Naive B cell (primary cell): ENCODE measurements at regions not wholly inside any gene's neighbourhood (a gene's known extent, or its start where the extent isn't known, plus 50 kb on each side); places are given as distances from the start of the nearest gene placed in this dataset.

ENCODE experiments used
- ATAC-seq, 2 donors: fragments of 150-1000 bp; cut with Tn5 transposase; 2 replicates each; pipeline ENCODE4 v1.10.0; 2021; ENCODE audit warnings: low read depth in 2 of 2, mild to moderate bottlenecking in 2 of 2, moderate library complexity in 2 of 2
- DNase-seq: peaks from one replicate; pipeline ENCODE4 v3.0.0; 2022
- H3K27ac Mint-ChIP-seq, 6 donors: one replicate each; pipeline ENCODE4 v1.8.0; 2020 to 2022; ENCODE audit warnings: mild to moderate bottlenecking in 6 of 6, mixed read lengths in 6 of 6, moderate library complexity in 5 of 6, inconsistent platforms in 2 of 6
- H3K27me3 Mint-ChIP-seq, 3 donors: one replicate each; pipeline ENCODE4 v1.8.0; 2021 to 2022; ENCODE audit warnings: mixed read lengths in 3 of 3, mild to moderate bottlenecking in 1 of 3
- H3K36me3 Mint-ChIP-seq, 2 donors: one replicate each; pipeline ENCODE4 v1.8.0; 2020 to 2022; ENCODE audit warnings: mixed read lengths in 2 of 2, inconsistent platforms in 1 of 2, mild to moderate bottlenecking in 1 of 2
- H3K4me1 Mint-ChIP-seq, 3 donors: one replicate each; pipeline ENCODE4 v1.8.0; 2020 to 2022; ENCODE audit warnings: mixed read lengths in 3 of 3, inconsistent platforms in 1 of 3, mild to moderate bottlenecking in 1 of 3, moderate library complexity in 1 of 3
- H3K4me3 Mint-ChIP-seq, 8 donors: one replicate each; pipeline ENCODE4 v1.8.0; 2020 to 2022; ENCODE audit warnings: mild to moderate bottlenecking in 8 of 8, mixed read lengths in 8 of 8, moderate library complexity in 8 of 8, inconsistent platforms in 2 of 8
- H3K9me3 Mint-ChIP-seq, 7 donors: one replicate each; pipeline ENCODE4 v1.8.0; 2020 to 2022; ENCODE audit warnings: mixed read lengths in 7 of 7, mild to moderate bottlenecking in 5 of 7, inconsistent platforms in 2 of 7, moderate library complexity in 1 of 7

DNA sequence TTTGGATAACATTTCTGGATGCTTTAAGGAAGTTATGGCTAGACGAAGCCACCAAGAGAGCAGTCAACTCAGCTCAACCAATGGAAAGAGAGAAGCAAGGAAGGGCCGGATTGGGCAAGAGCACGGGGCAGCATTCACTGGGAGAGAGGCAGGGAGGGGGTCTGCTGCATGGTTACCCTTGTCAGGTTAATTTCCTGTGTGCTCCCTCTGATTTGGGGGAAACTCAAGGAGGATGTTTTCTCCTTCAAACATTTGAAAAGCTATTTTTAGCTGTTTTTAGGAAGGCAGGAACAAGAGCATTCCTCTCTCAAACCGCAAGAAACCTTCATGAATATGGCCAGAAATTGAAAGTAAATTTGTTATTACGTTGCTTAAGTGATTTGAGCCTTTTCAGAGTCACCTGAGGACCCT is 118.5 kb upstream of the ZFHX3 start:
- ATAC-seq (no peak), DNase-seq (no peak)
- no peaks in the 10 kb centered on the region for H3K9me3 Mint-ChIP-seq
- peak overlapping the region; percentile 12 to 83 (median 25) for H3K4me3 Mint-ChIP-seq
- H3K36me3 Mint-ChIP-seq: no peaks in the 10 kb centered on the region
- H3K27me3 Mint-ChIP-seq: peaks cover 0 to 11% (median 4%) of the 10 kb centered on the region in 3 donors
- peak overlapping the region in 1 of 6 donors; percentile 18 for H3K27ac Mint-ChIP-seq
- peaks cover 7 to 15% (median 12%) of the 10 kb centered on the region in 3 donors for H3K4me1 Mint-ChIP-seq

DNA sequence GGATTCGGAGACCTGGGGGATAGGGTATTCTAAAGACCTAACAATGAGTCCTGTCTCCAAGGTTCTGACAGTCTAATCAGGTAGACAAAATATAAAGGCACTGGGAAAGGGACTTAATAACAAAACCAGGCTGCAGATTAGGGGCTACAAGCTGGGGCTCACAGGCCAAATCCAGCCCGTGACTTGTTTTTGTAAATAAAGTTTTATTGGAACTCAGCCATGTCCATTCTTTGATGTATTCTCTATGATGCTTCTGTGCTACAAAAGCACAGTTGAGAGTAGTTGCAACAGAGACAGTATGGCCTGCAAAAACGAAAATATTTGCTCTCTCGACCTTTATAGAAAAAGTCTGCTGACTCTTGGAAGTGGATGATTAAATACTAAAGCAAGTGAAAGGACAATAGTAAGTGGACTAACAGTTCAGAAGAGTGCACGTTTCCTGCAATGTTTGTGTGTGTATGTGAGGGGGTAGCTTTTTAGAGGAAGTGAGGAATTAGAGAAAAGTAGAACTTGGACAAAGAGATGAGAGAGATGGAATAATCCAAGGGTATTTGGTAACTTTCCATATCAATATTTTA is 115.4 kb upstream of the ZFHX3 start:
- Mint-ChIP-seq H3K4me3 (no peak overlapping the region), H3K9me3 (no peaks in the 10 kb centered on the region), H3K36me3 (no peaks in the 10 kb centered on the region), H3K27me3 (peaks cover 0 to 3% (median 0%) of the 10 kb centered on the region in 3 donors), H3K27ac (no peak overlapping the region), H3K4me1 (peaks cover 7 to 15% (median 12%) of the 10 kb centered on the region in 3 donors)
- no peak for DNase-seq
- no peak for ATAC-seq

DNA sequence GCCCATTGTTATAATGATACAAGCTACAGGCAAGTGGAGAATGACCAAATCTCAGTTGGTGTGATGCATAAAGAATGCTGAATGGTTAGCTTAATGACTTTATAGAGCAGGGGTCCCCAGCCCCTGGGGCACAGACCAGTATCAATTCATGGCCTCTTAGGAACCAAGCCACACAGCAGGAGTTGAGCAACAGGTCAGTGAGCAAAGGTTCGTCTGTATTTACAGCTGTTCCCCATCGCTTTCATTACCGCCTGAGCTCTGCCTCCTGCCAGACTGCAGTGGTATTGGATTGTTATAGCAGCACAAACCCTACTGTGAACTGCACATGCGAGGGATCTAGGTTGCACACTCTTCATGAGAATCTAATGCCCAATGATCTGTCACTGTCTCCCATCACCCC is 114.0 kb upstream of the ZFHX3 start:
- H3K27me3 Mint-ChIP-seq: no peaks in the 10 kb centered on the region
- DNase-seq (no peak), ATAC-seq (no peak)
- H3K4me3 Mint-ChIP-seq: no peak overlapping the region
- H3K4me1 Mint-ChIP-seq: peaks cover 7 to 12% (median 10%) of the 10 kb centered on the region in 3 donors
- no peaks in the 10 kb centered on the region for H3K9me3 Mint-ChIP-seq
- no peaks in the 10 kb centered on the region for H3K36me3 Mint-ChIP-seq
- no peak overlapping the region for H3K27ac Mint-ChIP-seq

DNA sequence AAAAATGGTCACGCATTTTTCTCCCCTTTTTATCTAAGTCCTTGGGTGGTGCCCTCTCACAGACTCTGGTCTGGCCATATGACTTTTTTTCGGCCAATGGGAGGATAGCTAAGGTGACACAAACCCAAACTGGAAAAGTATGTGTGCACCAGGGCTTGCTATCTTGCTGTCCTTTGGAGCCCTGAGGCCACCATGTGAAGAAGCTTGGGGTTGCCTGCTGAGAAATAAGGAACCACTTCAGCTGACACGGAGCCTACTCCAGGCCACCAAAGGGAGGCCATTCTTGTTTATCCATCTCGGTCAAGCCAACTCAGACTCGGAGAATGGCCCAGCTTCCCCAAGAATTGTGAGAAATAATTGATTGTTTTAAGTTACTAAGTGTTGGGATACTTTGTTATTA is 111.4 kb upstream of the ZFHX3 start:
- DNase-seq: no peak
- Mint-ChIP-seq H3K27me3 (no peaks in the 10 kb centered on the region), H3K27ac (no peak overlapping the region), H3K4me1 (peaks cover 5 to 6% (median 6%) of the 10 kb centered on the region in 3 donors), H3K9me3 (no peaks in the 10 kb centered on the region), H3K36me3 (no peaks in the 10 kb centered on the region), H3K4me3 (no peak overlapping the region)
- ATAC-seq: no peak

DNA sequence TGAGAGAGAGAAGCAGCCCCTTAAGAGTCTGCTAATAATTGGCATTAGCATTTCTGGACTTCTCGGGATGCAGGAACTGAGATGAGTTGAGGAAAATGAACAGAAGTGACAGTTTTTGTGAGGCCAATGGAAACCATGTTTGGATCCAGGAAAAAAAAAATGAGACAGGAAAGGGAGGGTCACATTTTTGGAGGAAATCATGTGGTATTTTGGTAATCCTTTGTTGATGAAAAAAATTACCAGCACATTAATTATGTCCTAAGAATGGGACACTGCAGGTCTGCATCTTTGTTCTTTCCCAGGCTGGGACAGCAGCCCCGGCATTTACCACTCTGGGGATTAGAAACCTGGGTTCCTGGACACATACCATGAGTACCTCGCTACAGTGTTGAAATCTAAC is 109.9 kb upstream of the ZFHX3 start:
- Mint-ChIP-seq H3K9me3 (no peaks in the 10 kb centered on the region), H3K27ac (no peak overlapping the region), H3K4me1 (peaks cover 10 to 18% (median 12%) of the 10 kb centered on the region in 3 donors), H3K36me3 (no peaks in the 10 kb centered on the region), H3K27me3 (peaks cover 0 to under 1% (median 0%) of the 10 kb centered on the region in 3 donors), H3K4me3 (no peak overlapping the region)
- ATAC-seq (no peak), DNase-seq (no peak)

DNA sequence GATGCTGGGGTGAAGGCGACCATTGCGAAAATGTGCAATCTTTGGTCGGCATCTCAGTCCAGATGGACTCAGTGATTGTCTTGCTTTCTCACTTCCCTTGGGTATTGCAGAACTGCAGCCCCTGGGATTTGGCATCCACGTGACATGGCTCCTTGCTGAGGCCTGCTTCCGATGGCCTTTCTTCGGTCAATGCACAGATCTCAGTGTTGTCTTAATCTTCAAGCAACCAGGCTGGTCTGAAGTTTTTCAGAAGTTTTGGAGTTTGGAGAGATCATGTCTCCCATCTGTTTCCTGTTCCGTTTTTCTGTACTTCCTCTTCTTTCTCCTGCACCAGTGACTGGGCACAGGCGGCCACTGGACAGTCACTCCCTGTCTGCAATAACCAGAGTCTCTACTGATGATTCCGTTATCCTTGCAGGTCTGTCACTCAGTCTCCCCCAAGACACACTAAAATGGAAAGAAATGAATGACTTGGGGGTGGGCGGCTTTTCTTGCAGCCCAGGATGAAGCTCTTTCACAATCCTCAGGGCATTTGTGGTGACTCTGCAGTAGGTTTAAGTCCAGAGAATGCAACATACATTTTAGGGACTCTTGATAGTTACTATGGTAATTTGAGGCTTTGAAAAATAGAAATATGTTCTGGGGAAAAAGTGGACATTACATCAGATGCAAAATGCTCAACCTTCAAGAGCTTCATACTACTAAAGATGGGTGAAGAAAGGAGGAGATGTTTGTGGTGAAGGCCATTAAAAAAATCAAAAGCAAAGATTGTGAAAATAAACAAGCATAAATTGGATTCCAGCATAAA is 106.3 kb upstream of the ZFHX3 start:
- H3K27me3 Mint-ChIP-seq: peaks cover 0 to 26% (median 11%) of the 10 kb centered on the region in 3 donors

DNA sequence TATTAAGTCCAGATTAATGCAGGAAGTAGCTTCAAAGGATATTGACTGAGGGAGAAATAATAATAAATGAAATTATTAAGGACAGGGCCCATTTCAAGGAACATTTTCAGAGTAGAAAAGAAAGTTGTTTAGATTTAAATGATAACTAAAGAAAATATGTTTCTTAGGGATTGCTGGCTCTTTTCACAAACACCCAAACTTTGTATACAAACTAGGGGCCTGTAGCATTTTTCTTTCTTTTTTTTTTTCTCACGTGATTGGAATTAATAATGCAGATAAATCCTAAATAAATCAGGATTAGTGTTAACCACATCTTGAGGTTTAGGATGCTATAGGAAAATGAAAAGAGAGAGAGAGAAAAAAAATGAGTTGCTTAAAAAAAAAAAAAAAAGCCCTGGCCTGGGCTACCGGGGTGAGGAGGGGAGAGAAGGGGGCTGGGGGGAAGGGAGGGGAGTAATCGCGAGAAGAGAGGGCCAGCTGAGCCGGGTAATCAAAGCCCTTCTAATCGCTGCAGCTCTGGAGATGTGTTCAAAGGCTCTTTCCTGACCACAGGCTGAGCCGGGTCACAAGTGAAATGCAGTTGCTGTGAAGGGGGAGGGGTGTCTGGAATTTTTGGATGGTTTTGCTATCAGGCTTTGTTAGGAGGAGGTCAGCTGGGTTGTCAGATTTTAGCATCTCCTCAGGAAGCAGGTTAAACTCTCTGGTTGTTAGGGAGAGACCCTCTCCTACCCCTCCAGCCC is 104.6 kb upstream of the ZFHX3 start:
- no peaks in the 10 kb centered on the region for H3K36me3 Mint-ChIP-seq
- H3K27ac Mint-ChIP-seq: no peak overlapping the region
- H3K27me3 Mint-ChIP-seq: peaks cover 0 to 26% (median 11%) of the 10 kb centered on the region in 3 donors

More for the DNA sequence above, 106.3 kb upstream of the ZFHX3 start:
- no peaks in the 10 kb centered on the region for H3K9me3 Mint-ChIP-seq
- ATAC-seq (peak; percentile 49 to 50), DNase-seq (peak; percentile 6)
- H3K4me3 Mint-ChIP-seq: peak overlapping the region in 5 of 8 donors; percentile 37 to 66 (median 49)
- H3K4me1 Mint-ChIP-seq: peaks cover 10 to 23% (median 20%) of the 10 kb centered on the region in 3 donors
- peak overlapping the region in 1 of 6 donors; percentile 21 for H3K27ac Mint-ChIP-seq
- no peaks in the 10 kb centered on the region for H3K36me3 Mint-ChIP-seq

DNA sequence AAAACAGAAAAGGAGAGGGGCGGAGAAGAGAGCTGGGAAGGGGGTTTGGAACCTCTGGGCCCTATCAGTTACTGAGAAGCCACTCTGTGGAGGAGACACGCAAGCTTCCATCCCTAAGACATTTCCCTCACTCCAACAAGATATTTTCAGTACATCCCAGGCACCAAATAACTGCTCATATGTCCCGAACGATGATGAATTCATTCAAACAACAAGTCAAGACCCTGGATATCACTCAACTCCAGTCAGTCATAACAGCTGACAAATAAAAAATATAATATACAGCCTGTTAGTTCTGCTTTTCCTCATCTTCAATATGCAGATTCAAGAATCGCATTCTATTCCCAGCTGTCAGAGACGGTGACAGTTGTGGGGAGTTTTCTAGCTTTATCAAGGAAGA is 104.0 kb upstream of the ZFHX3 start:
- Mint-ChIP-seq H3K4me1 (peaks cover 10 to 23% (median 20%) of the 10 kb centered on the region in 3 donors), H3K9me3 (no peaks in the 10 kb centered on the region), H3K4me3 (peak overlapping the region in 1 of 8 donors; percentile 45), H3K36me3 (no peaks in the 10 kb centered on the region), H3K27me3 (peaks cover 0 to 26% (median 11%) of the 10 kb centered on the region in 3 donors), H3K27ac (no peak overlapping the region)
- ATAC-seq (no peak), DNase-seq (no peak)

More for the DNA sequence above, 104.6 kb upstream of the ZFHX3 start:
- Mint-ChIP-seq H3K9me3 (no peaks in the 10 kb centered on the region), H3K4me1 (peaks cover 10 to 23% (median 20%) of the 10 kb centered on the region in 3 donors), H3K4me3 (peak overlapping the region in 2 of 8 donors; percentile 35 to 45)
- DNase-seq (no peak), ATAC-seq (no peak)

DNA sequence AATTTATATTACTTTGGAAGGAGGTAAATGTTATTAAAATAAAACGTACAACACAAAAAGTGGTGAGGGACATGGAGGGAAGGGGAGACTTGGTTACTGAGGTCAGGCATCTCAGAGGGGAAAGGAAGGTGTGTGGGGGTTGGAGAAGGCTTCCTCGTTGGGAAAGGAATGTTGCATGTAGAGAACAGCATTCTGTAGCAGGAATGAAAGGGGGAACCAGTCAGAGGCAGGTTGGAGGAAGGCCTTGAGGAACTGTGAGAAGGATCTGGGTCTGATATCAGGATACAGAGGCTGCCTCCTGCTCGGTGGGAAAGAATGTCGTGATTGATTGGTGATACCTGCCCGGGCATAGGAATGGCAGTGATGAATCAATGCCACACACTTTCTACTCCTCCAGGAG is 103.3 kb upstream of the ZFHX3 start:
- Mint-ChIP-seq H3K4me1 (peaks cover 10 to 23% (median 20%) of the 10 kb centered on the region in 3 donors), H3K36me3 (no peaks in the 10 kb centered on the region), H3K9me3 (no peaks in the 10 kb centered on the region), H3K4me3 (no peak overlapping the region), H3K27me3 (peaks cover 0 to 26% (median 11%) of the 10 kb centered on the region in 3 donors), H3K27ac (peak overlapping the region in 1 of 6 donors; percentile 82)
- no peak for DNase-seq
- no peak for ATAC-seq

DNA sequence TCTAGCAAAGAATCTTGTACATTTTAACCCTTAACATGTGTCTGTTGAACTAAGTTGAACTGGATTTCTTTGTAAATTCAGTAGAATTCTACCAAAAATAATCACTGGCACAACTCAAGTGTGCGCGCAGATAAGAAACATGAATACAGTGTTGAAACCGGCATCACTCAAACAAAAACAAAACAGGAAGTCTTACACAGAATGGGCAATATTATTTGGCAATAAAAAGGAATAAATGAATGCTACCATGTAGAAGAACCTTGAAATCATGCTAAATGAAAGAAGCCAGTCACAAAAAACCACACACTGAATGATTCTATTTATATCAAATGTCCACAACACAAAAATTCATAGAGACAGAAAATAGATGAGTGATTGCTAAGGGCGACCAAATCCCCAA is 102.9 kb upstream of the ZFHX3 start:
- Mint-ChIP-seq H3K27ac (no peak overlapping the region), H3K27me3 (peaks cover 0 to 26% (median 11%) of the 10 kb centered on the region in 3 donors), H3K9me3 (peaks cover 0 to 3% (median 0%) of the 10 kb centered on the region in 7 donors), H3K36me3 (no peaks in the 10 kb centered on the region), H3K4me1 (peaks cover 10 to 23% (median 20%) of the 10 kb centered on the region in 3 donors), H3K4me3 (no peak overlapping the region)
- DNase-seq: no peak
- no peak for ATAC-seq

DNA sequence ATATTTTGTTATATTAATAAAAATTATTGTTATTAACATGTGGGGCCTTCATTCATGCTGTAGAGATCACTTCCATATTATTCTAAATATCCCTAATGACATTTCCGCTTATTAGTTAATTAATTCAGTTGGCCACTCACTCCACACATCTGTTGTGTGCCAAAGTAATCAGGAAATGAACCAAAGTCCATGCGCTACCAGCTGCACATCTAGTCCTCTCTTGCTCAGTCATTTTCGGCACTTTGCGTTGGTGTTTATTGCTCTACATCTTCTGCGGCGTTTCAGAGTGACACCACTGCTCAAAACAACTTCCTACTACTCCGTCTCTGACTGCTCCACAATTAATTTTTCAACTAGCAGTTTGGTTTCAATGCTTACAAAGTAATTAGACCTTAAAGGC is 101.4 kb upstream of the ZFHX3 start:
- Mint-ChIP-seq H3K36me3 (no peaks in the 10 kb centered on the region), H3K27ac (no peak overlapping the region), H3K4me1 (peaks cover 5 to 17% (median 14%) of the 10 kb centered on the region in 3 donors), H3K4me3 (no peak overlapping the region), H3K27me3 (peaks cover 0 to 26% (median 15%) of the 10 kb centered on the region in 3 donors), H3K9me3 (peaks cover 0 to 4% (median 0%) of the 10 kb centered on the region in 7 donors)
- no peak for ATAC-seq
- no peak for DNase-seq

DNA sequence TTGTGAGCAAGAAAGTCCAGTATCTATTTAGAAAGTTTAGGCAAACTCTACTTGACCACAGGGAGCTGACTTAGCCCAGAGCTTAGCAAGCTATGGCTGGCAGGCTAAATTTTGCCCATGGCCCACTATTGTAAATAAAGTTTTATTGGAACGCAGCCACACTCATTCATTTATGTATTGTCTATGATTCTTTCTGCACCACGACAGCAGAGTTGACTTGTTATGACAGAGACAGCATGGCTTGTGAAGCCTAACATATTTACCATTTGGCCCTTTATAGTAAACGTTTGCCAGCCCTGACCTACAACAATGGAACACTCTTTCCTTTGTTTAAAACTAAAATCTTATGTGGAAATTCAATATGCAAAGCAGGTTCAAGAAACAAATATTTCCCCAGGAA is 100.0 kb upstream of the ZFHX3 start:
- no peak overlapping the region for H3K4me3 Mint-ChIP-seq
- no peaks in the 10 kb centered on the region for H3K36me3 Mint-ChIP-seq
- no peak overlapping the region for H3K27ac Mint-ChIP-seq
- H3K4me1 Mint-ChIP-seq: peaks cover 0 to 12% (median 2%) of the 10 kb centered on the region in 3 donors
- peaks cover 0 to 26% (median 15%) of the 10 kb centered on the region in 3 donors for H3K27me3 Mint-ChIP-seq
- no peak for DNase-seq
- H3K9me3 Mint-ChIP-seq: peaks cover 0 to 4% (median 0%) of the 10 kb centered on the region in 7 donors
- ATAC-seq: no peak

DNA sequence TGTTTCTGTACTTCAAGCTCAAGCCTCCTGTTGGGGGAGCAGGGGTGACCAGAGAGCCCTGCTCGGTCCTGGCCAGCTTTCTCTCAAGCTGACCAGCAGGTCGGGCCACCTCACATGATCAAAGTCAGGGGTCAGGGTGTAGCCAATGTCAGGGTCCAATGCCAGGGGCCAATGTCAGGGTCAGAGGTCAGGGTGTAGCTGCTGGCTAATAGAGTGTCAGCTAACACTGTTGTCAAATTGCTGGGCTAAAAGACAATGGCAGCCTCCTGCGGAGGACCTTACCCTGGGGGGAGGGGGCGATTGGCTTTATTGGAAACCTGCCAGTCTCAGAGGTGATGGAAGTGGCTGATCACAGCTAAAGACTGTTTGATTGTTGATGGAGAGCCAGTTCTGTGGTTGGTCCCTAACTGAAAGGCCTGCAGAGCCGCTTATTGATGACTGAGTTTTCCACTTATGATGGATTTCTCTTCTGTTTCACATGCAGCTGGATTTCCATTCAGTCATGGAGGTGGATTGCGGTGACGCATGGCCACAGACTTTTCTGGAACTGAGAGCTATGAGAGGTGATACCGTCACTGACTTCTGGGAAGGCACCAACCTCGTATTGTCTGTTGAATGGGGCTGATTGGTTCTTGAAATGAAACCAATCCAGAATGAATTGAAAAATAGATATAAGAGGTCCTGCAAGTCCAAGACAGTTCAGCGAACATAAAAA is 97.4 kb upstream of the ZFHX3 start:
- Mint-ChIP-seq H3K27me3 (peaks cover 0 to 8% (median 4%) of the 10 kb centered on the region in 3 donors), H3K4me3 (no peak overlapping the region), H3K4me1 (no peaks in the 10 kb centered on the region), H3K36me3 (no peaks in the 10 kb centered on the region), H3K9me3 (peaks cover 0 to 4% (median 0%) of the 10 kb centered on the region in 7 donors), H3K27ac (peak overlapping the region in 1 of 6 donors; percentile 19)
- no peak for ATAC-seq
- DNase-seq: no peak
